ENCODE measurements at regions not wholly inside any gene's neighbourhood (a gene's known extent, or its start where the extent isn't known, plus 50 kb on each side); places are given as distances from the start of the nearest gene placed in this dataset.

- H2AFZ ChIP-seq = no peak overlapping the region
- H3K36me3 ChIP-seq (ENCODE audit: control insufficient read depth, insufficient read depth, low read length) = no peaks in the 10 kb centered on the region
- no peaks in the 10 kb centered on the region for H3K79me2 ChIP-seq
- no peak overlapping the region for H3K9ac ChIP-seq
- TF ChIP-seq, protein P1, sequence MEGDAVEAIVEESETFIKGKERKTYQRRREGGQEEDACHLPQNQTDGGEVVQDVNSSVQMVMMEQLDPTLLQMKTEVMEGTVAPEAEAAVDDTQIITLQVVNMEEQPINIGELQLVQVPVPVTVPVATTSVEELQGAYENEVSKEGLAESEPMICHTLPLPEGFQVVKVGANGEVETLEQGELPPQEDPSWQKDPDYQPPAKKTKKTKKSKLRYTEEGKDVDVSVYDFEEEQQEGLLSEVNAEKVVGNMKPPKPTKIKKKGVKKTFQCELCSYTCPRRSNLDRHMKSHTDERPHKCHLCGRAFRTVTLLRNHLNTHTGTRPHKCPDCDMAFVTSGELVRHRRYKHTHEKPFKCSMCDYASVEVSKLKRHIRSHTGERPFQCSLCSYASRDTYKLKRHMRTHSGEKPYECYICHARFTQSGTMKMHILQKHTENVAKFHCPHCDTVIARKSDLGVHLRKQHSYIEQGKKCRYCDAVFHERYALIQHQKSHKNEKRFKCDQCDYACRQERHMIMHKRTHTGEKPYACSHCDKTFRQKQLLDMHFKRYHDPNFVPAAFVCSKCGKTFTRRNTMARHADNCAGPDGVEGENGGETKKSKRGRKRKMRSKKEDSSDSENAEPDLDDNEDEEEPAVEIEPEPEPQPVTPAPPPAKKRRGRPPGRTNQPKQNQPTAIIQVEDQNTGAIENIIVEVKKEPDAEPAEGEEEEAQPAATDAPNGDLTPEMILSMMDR (IDR thresholded peaks at IDR 0.05) = no peak
- no peaks in the 10 kb centered on the region for H3K27me3 ChIP-seq (ENCODE audit: control insufficient read depth, insufficient read depth, low read length)
- no peak overlapping the region for H3K4me2 ChIP-seq (ENCODE audit: low read length)
- no peaks in the 10 kb centered on the region for H3K9me3 ChIP-seq (ENCODE audit: control insufficient read depth, low read length)
- no peaks in the 10 kb centered on the region for H3K4me1 ChIP-seq
- H3K27ac ChIP-seq = no peak overlapping the region
- no peak overlapping the region for H3K4me3 ChIP-seq (ENCODE audit: low read depth, low read length)
Observed at GRCh38 chr2:4909346-4910009, 782.7 kb upstream of the SOX11 start.

DNA sequence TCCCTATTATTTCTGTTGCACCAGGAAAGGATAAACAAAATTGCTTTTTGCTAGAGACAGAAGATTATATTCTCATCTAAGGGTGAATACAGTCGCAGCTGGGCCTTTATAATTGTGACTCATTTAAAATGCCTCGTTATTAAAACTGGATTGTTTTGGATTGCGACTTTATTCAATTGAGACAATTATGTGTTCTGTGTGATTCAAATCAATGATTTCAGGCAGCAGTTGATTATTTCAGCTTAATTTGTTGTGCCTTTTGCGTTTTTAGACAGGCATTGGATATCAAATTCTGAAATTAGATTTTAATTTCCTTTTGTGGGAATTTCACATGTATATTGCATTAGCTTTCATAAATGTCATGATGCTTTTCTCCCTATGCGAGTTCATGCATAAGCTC is 778.1 kb upstream of the SOX11 start:
- no peak overlapping the region for H3K4me3 ChIP-seq (ENCODE audit: low read depth, low read length)
- H2AFZ ChIP-seq = no peak overlapping the region
- TF ChIP-seq, protein P1 (IDR thresholded peaks at IDR 0.05) = no peak

DNA sequence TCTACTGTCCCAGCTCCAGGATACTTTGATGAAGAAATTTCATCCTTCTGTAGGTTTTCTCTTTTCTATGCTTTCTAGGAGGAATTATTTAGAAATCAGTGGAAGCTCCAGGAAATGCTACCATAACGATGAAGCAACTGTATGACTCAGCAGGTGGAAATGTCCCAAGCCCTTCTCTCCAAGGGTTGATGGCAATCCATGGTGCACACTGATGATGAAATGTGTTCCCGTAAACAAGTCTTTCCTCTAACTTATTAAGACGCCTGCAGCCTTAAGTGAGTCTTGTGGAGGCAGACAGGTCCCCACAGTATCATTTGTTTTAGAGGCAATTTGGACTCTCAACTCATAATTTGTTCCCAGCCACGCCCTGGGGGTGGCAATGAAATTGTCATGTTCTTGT is 777.6 kb upstream of the SOX11 start:
- TF ChIP-seq, protein P1 (IDR thresholded peaks at IDR 0.05) = no peak
- no peaks in the 10 kb centered on the region for H3K4me1 ChIP-seq
- no peak overlapping the region for H3K4me2 ChIP-seq (ENCODE audit: low read length)
- H3K27me3 ChIP-seq (ENCODE audit: control insufficient read depth, insufficient read depth, low read length) = no peaks in the 10 kb centered on the region
- no peaks in the 10 kb centered on the region for H3K9me3 ChIP-seq (ENCODE audit: control insufficient read depth, low read length)
- H3K4me3 ChIP-seq (ENCODE audit: low read depth, low read length) = no peak overlapping the region
- no peaks in the 10 kb centered on the region for H3K79me2 ChIP-seq
- no peak overlapping the region for H2AFZ ChIP-seq
- H3K27ac ChIP-seq = no peak overlapping the region
- no peak overlapping the region for H3K9ac ChIP-seq
- no peaks in the 10 kb centered on the region for H3K36me3 ChIP-seq (ENCODE audit: control insufficient read depth, insufficient read depth, low read length)

More for the DNA sequence above, 778.1 kb upstream of the SOX11 start:
- H3K4me2 ChIP-seq (ENCODE audit: low read length) = no peak overlapping the region
- no peaks in the 10 kb centered on the region for H3K36me3 ChIP-seq (ENCODE audit: control insufficient read depth, insufficient read depth, low read length)
- no peak overlapping the region for H3K9ac ChIP-seq
- no peaks in the 10 kb centered on the region for H3K27me3 ChIP-seq (ENCODE audit: control insufficient read depth, insufficient read depth, low read length)
- no peak overlapping the region for H3K27ac ChIP-seq
- H3K4me1 ChIP-seq = no peaks in the 10 kb centered on the region
- H3K79me2 ChIP-seq = no peaks in the 10 kb centered on the region
- no peaks in the 10 kb centered on the region for H3K9me3 ChIP-seq (ENCODE audit: control insufficient read depth, low read length)

DNA sequence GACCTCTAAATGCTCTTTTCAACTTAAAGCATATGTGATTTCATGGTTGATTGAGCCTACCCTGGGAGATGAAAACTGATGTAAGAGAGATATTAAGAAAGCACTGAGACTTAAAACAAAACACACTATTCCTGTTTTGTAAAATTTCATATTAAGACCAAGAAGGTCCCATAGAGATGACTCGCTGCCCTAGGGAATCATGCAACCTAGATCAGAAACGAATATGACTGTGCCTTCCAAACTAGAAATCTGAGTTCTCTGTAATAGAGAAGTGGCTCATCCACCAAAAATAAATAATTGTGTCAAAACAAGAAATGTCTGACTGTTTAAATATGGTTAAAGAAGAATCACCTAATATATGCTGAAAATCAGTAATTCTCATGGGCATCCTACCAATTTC is 776.8 kb upstream of the SOX11 start:
- TF ChIP-seq, protein P1 (IDR thresholded peaks at IDR 0.05) = no peak
- H3K4me1 ChIP-seq = no peaks in the 10 kb centered on the region
- H3K4me2 ChIP-seq (ENCODE audit: low read length) = no peak overlapping the region
- no peaks in the 10 kb centered on the region for H3K27me3 ChIP-seq (ENCODE audit: control insufficient read depth, insufficient read depth, low read length)
- no peak overlapping the region for H3K27ac ChIP-seq
- H3K36me3 ChIP-seq (ENCODE audit: control insufficient read depth, insufficient read depth, low read length) = no peaks in the 10 kb centered on the region
- H2AFZ ChIP-seq = no peak overlapping the region
- H3K4me3 ChIP-seq (ENCODE audit: low read depth, low read length) = no peak overlapping the region
- H3K9me3 ChIP-seq (ENCODE audit: control insufficient read depth, low read length) = no peaks in the 10 kb centered on the region
- no peaks in the 10 kb centered on the region for H3K79me2 ChIP-seq
- H3K9ac ChIP-seq = no peak overlapping the region

DNA sequence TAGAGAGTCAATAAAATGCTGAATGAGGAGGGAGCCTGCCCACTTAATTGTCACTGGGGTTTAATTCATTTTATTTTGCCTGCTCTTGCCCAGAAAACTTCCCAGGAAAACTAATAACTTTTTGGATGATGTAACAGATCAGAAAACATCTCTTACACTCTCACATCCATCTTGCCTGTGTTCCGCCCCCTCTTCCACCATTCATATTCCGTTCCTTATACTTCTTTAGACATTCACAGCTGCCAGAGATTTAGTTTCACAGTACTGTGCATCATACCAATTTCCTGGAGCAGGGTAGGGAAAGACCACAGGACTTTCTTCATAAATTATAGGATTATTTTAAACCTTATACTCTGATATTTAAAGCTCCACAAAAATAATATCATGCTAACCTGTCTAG is 776.1 kb upstream of the SOX11 start:
- Histone ChIP-seq H3K4me1 (no peaks in the 10 kb centered on the region), H3K9me3 (ENCODE audit: control insufficient read depth, low read length) (no peaks in the 10 kb centered on the region), H2AFZ (no peak overlapping the region), H3K27me3 (ENCODE audit: control insufficient read depth, insufficient read depth, low read length) (no peaks in the 10 kb centered on the region), H3K27ac (no peak overlapping the region), H3K79me2 (no peaks in the 10 kb centered on the region), H3K4me3 (ENCODE audit: low read depth, low read length) (no peak overlapping the region), H3K9ac (no peak overlapping the region), H3K36me3 (ENCODE audit: control insufficient read depth, insufficient read depth, low read length) (no peaks in the 10 kb centered on the region), H3K4me2 (ENCODE audit: low read length) (no peak overlapping the region)
- TF ChIP-seq, protein P1 (IDR thresholded peaks at IDR 0.05) = no peak

Measured in parathyroid adenoma (tissue), 2 donors.